ENCODE measurements at regions not wholly inside any gene's neighbourhood (a gene's known extent, or its start where the extent isn't known, plus 50 kb on each side); places are given as distances from the start of the nearest gene placed in this dataset.

- Histone ChIP-seq H3K27me3 (ENCODE audit: insufficient read depth) (no peaks in the 10 kb centered on the region), H3K4me1 (ENCODE audit: control insufficient read depth in 1 of 2, insufficient read depth in 2 of 2, low read depth in 1 of 2, low read length in 1 of 2) (peaks cover 0 to 2% of the 10 kb centered on the region in 2 experiments; a peak in 1 of 4 replicates), H4K20me1 (ENCODE audit: insufficient read depth) (no peaks in the 10 kb centered on the region), H3K4me3 (ENCODE audit: low read depth in 2 of 2, low read length in 1 of 2) (no peak overlapping the region), H3K9me2 (no peaks in the 10 kb centered on the region), H3K36me3 (replicated peaks in 1 of 2; ENCODE audit: control insufficient read depth in 1 of 2, insufficient read depth in 2 of 2, low read length in 1 of 2) (no peaks in the 10 kb centered on the region), H3K9me3 (no peaks in the 10 kb centered on the region), H3K9ac (no peak overlapping the region), H3K27ac (ENCODE audit: low read depth in 2 of 2, low read length in 1 of 2) (no peak overlapping the region), H3F3A (replicated peaks; ENCODE audit: insufficient read depth) (no peaks in the 10 kb centered on the region), H3K79me2 (ENCODE audit: insufficient read depth) (no peaks in the 10 kb centered on the region), H2AFZ (ENCODE audit: low read depth) (no peak overlapping the region), H3K4me2 (no peak overlapping the region)
- ChIA-PET CTCF (no interaction called here), POLR2A (no interaction called here)
- WGBS (ENCODE audit: low lambda C conversion rate) = 59% methylated on average over 2 of the region's 2 CpGs
- no peak for DNase-seq
- TF ChIP-seq EZH2phosphoT487 (IDR thresholded peaks at IDR 0.05; ENCODE audit: borderline replicate concordance, low read depth) (no peak), ZBTB33 (IDR thresholded peaks at IDR 0.05; ENCODE audit: borderline replicate concordance, low read depth) (no peak), FOXM1 (IDR thresholded peaks at IDR 0.05; ENCODE audit: low read depth) (no peak), CTCF (IDR thresholded peaks at IDR 0.05) (no peak), NRF1 (IDR thresholded peaks at IDR 0.05; ENCODE audit: low read depth, low read length) (no peak), PBX3 (IDR thresholded peaks at IDR 0.05) (no peak), MAX (IDR thresholded peaks at IDR 0.05; ENCODE audit: low read depth) (no peak), RAD21 (IDR thresholded peaks at IDR 0.05; ENCODE audit: low read length) (no peak), IRF3 (IDR thresholded peaks at IDR 0.05; ENCODE audit: low read depth, low read length) (no peak)
Measured at GRCh38 chr13:74647991-74648390, 513.8 kb upstream of the KLF12 start.

GRCh38 chr13:74647211-74647610, 513.0 kb upstream of the KLF12 start:
- H3K4me3 ChIP-seq (ENCODE audit: low read depth in 2 of 2, low read length in 1 of 2) = no peak overlapping the region
- H3K79me2 ChIP-seq (ENCODE audit: insufficient read depth) = no peaks in the 10 kb centered on the region
- no peaks in the 10 kb centered on the region for H3K9me2 ChIP-seq
- no peak overlapping the region for H2AFZ ChIP-seq (ENCODE audit: low read depth)
- ChIA-PET CTCF (no interaction called here), POLR2A (no interaction called here)
- peaks cover 0 to 2% of the 10 kb centered on the region in 2 experiments; a peak in 1 of 4 replicates for H3K4me1 ChIP-seq (ENCODE audit: control insufficient read depth in 1 of 2, insufficient read depth in 2 of 2, low read depth in 1 of 2, low read length in 1 of 2)
- no peaks in the 10 kb centered on the region for H3K27me3 ChIP-seq (ENCODE audit: insufficient read depth)
- H3F3A ChIP-seq (replicated peaks; ENCODE audit: insufficient read depth) = no peaks in the 10 kb centered on the region
- no peaks in the 10 kb centered on the region for H3K9me3 ChIP-seq
- DNase-seq = no peak
- no peaks in the 10 kb centered on the region for H3K36me3 ChIP-seq (replicated peaks in 1 of 2; ENCODE audit: control insufficient read depth in 1 of 2, insufficient read depth in 2 of 2, low read length in 1 of 2)
- H4K20me1 ChIP-seq (ENCODE audit: insufficient read depth) = no peaks in the 10 kb centered on the region
- 56% methylated on average over 2 of the region's 2 CpGs for WGBS (ENCODE audit: low lambda C conversion rate)
- no peak overlapping the region for H3K27ac ChIP-seq (ENCODE audit: low read depth in 2 of 2, low read length in 1 of 2)
- H3K4me2 ChIP-seq = no peak overlapping the region
- no peak overlapping the region for H3K9ac ChIP-seq
- TF ChIP-seq MAX (IDR thresholded peaks at IDR 0.05; ENCODE audit: low read depth) = no peak
- no peak for TF ChIP-seq SIN3A (IDR thresholded peaks at IDR 0.05; ENCODE audit: borderline replicate concordance, low read depth, low read length)
- TF ChIP-seq TCF12 (IDR thresholded peaks at IDR 0.05) = no peak
- no peak for TF ChIP-seq ZBTB33 (IDR thresholded peaks at IDR 0.05; ENCODE audit: borderline replicate concordance, low read depth)
- TF ChIP-seq EZH2phosphoT487 (IDR thresholded peaks at IDR 0.05; ENCODE audit: borderline replicate concordance, low read depth) = no peak
- no peak for TF ChIP-seq SMC3 (IDR thresholded peaks at IDR 0.05; ENCODE audit: low read depth, low read length)
- TF ChIP-seq MEF2A (IDR thresholded peaks at IDR 0.05; ENCODE audit: borderline replicate concordance, low read depth) = no peak
- no peak for TF ChIP-seq CHD2 (IDR thresholded peaks at IDR 0.05; ENCODE audit: low read length, partially characterized antibody)
- TF ChIP-seq YY1 (IDR thresholded peaks at IDR 0.05; ENCODE audit: low read depth) = no peak
- no peak for TF ChIP-seq FOSL2 (IDR thresholded peaks at IDR 0.05; ENCODE audit: borderline replicate concordance, low read depth)
- no peak for TF ChIP-seq JUND (IDR thresholded peaks at IDR 0.05)
- no peak for TF ChIP-seq PBX3 (IDR thresholded peaks at IDR 0.05)
- TF ChIP-seq RXRA (IDR thresholded peaks at IDR 0.05; ENCODE audit: borderline replicate concordance, low read depth) = no peak
